Stimulated activated CD8-positive, alpha-beta memory T cell treated with anti-CD3 and anti-CD28 coated beads, Interleukin-7, amount 100 ng/mL, for 1 hour (primary cell): ENCODE measurements at regions not wholly inside any gene's neighbourhood (a gene's known extent, or its start where the extent isn't known, plus 50 kb on each side); places are given as distances from the start of the nearest gene placed in this dataset.

Experiments used
- DNase-seq, 2 donors: peaks; one replicate each; pipeline ENCODE4 v3.0.0-alpha.2; 2020; ENCODE audit warnings: low read depth in 2 of 2

- DNase-seq: no peak
Measured at GRCh38 chr18:41754332-41754731, 200.7 kb upstream of the PIK3C3 start.

- no peak for DNase-seq
Measured at GRCh38 chr18:41753826-41754225, 201.2 kb upstream of the PIK3C3 start.

- DNase-seq: no peak
Measured at GRCh38 chr18:41752826-41753225, 202.2 kb upstream of the PIK3C3 start.

- DNase-seq: no peak
Measured at GRCh38 chr18:41751652-41752051, 203.4 kb upstream of the PIK3C3 start.

- DNase-seq: no peak
Measured at GRCh38 chr18:41751161-41751560, 203.9 kb upstream of the PIK3C3 start.

- DNase-seq: no peak
Measured at GRCh38 chr18:41747723-41748242, 207.3 kb upstream of the PIK3C3 start.

GRCh38 chr18:41745166-41746049 is 209.6 kb upstream of the PIK3C3 start:
- DNase-seq: no peak

GRCh38 chr18:41744421-41745030 is 210.5 kb upstream of the PIK3C3 start:
- DNase-seq: no peak

- no peak for DNase-seq
Measured at GRCh38 chr18:41737218-41737617, 217.8 kb upstream of the PIK3C3 start.

- DNase-seq: no peak
Measured at GRCh38 chr18:41734917-41735316, 220.1 kb upstream of the PIK3C3 start.

- no peak for DNase-seq
Measured at GRCh38 chr18:41732356-41732755, 222.7 kb upstream of the PIK3C3 start.

GRCh38 chr18:41731884-41732283 is 223.2 kb upstream of the PIK3C3 start:
- DNase-seq: no peak

- DNase-seq: no peak
Measured at GRCh38 chr18:41724195-41724594, 230.8 kb upstream of the PIK3C3 start.

GRCh38 chr18:41721103-41721790 is 233.8 kb upstream of the PIK3C3 start:
- no peak for DNase-seq

- DNase-seq: no peak
Measured at GRCh38 chr18:41720226-41720625, 234.8 kb upstream of the PIK3C3 start.

- no peak for DNase-seq
Measured at GRCh38 chr18:41719808-41720207, 235.2 kb upstream of the PIK3C3 start.

GRCh38 chr18:41714872-41715271 is 240.2 kb upstream of the PIK3C3 start:
- no peak for DNase-seq

GRCh38 chr18:41713969-41714825 is 240.8 kb upstream of the PIK3C3 start:
- no peak for DNase-seq

GRCh38 chr18:41706301-41706700 is 248.7 kb upstream of the PIK3C3 start:
- DNase-seq: no peak

GRCh38 chr18:41703744-41704530 is 251.1 kb upstream of the PIK3C3 start:
- DNase-seq: no peak

GRCh38 chr18:41700416-41700815 is 254.6 kb upstream of the PIK3C3 start:
- DNase-seq: no peak
